GM23338 (cell line): ENCODE measurements at regions not wholly inside any gene's neighbourhood (a gene's known extent, or its start where the extent isn't known, plus 50 kb on each side); places are given as distances from the start of the nearest gene placed in this dataset.

Experiments used
- ATAC-seq: fragments of 200-7000 bp; cut with Tn5 transposase; 3 replicates; pipeline ENCODE4 v1.9.1; 2020
- DNase-seq: peaks from one replicate; pipeline ENCODE4 v3.0.0-alpha.2; 2015; ENCODE audit warnings: low spot score
- H2AFZ ChIP-seq: fragments of 200-600 bp; sonication (generic); 2 replicates; pipeline ENCODE4 v1.8.0; 2016; ENCODE audit warnings: antibody characterized with exemption, mild to moderate bottlenecking, moderate library complexity
- H3F3A ChIP-seq: fragments of 200-600 bp; sonication (generic); replicated peaks from 2 replicates; pipeline ENCODE4 v1.8.0; 2017; ENCODE audit warnings: antibody characterized with exemption, mixed run types, low read depth
- H3K27ac ChIP-seq: fragments of 200-600 bp; sonication (generic); 2 replicates; pipeline ENCODE4 v1.6.1; 2016; ENCODE audit warnings: low read depth
- H3K27me3 ChIP-seq: fragments of 200-600 bp; sonication (generic); 2 replicates; pipeline ENCODE4 v1.8.0; 2016; ENCODE audit warnings: mild to moderate bottlenecking, mixed run types, moderate library complexity; ENCODE audit not compliant: insufficient read depth
- H3K36me3 ChIP-seq: fragments of 200-600 bp; sonication (generic); 2 replicates; pipeline ENCODE4 v1.8.0; 2016; ENCODE audit warnings: mild to moderate bottlenecking; ENCODE audit not compliant: insufficient read depth
- H3K4me1 ChIP-seq: fragments of 200-600 bp; sonication (generic); 2 replicates; pipeline ENCODE4 v1.8.0; 2016; ENCODE audit warnings: mild to moderate bottlenecking, moderate library complexity; ENCODE audit not compliant: insufficient read depth
- H3K4me2 ChIP-seq: fragments of 200-600 bp; sonication (generic); 2 replicates; pipeline ENCODE4 v1.7.1; 2017; ENCODE audit warnings: mixed run types
- H3K4me3 ChIP-seq: fragments of 200-600 bp; sonication (generic); 2 replicates; pipeline ENCODE4 v1.6.1; 2016; ENCODE audit warnings: mixed run types
- H3K79me2 ChIP-seq: fragments of 200-600 bp; sonication (generic); replicated peaks from 2 replicates; pipeline ENCODE4 v1.8.0; 2017; ENCODE audit warnings: mild to moderate bottlenecking; ENCODE audit not compliant: insufficient read depth
- H3K9me2 ChIP-seq: fragments of 200-600 bp; sonication (generic); 2 replicates; pipeline ENCODE4 v1.8.0; 2017; ENCODE audit not compliant: insufficient read depth
- H4K20me1 ChIP-seq: fragments of 200-600 bp; sonication (generic); replicated peaks from 2 replicates; pipeline ENCODE4 v1.8.0; 2017; ENCODE audit warnings: mild to moderate bottlenecking; ENCODE audit not compliant: insufficient read depth
- H3K27ac Mint-ChIP-seq: 2 replicates; pipeline ENCODE4 v1.8.0; 2020; ENCODE audit warnings: inconsistent platforms, mild to moderate bottlenecking, moderate library complexity, mixed read lengths
- H3K27me3 Mint-ChIP-seq: 3 replicates; pipeline ENCODE4 v1.8.0; 2022; ENCODE audit warnings: low read depth, mild to moderate bottlenecking, moderate library complexity, mixed read lengths, inconsistent platforms; ENCODE audit not compliant: insufficient read depth, poor library complexity
- H3K36me3 Mint-ChIP-seq: 3 replicates; pipeline ENCODE4 v1.8.0; 2021; ENCODE audit warnings: low read depth, mild to moderate bottlenecking, inconsistent platforms, moderate library complexity, mixed read lengths
- H3K4me1 Mint-ChIP-seq: 3 replicates; pipeline ENCODE4 v1.8.0; 2020; ENCODE audit warnings: mild to moderate bottlenecking, inconsistent platforms, mixed read lengths
- H3K4me3 Mint-ChIP-seq: 3 replicates; pipeline ENCODE4 v1.8.0; 2021; ENCODE audit warnings: moderate library complexity, mild to moderate bottlenecking, inconsistent platforms, mixed read lengths
- H3K9me3 Mint-ChIP-seq: 3 replicates; pipeline ENCODE4 v1.8.0; 2020; ENCODE audit warnings: moderate library complexity, mild to moderate bottlenecking, inconsistent platforms, mixed read lengths
- CREB1 ChIP-seq: fragments of 250-450 bp; sonication (Bioruptor Pico); IDR thresholded peaks from 2 replicates; pipeline ENCODE4 v1.5.0; 2020; ENCODE audit warnings: low read depth, mild to moderate bottlenecking, moderate library complexity
- EZH2 ChIP-seq: fragments of 200-600 bp; sonication (generic); IDR thresholded peaks from one replicate; pipeline ENCODE4 v1.8.0; 2017; ENCODE audit warnings: antibody characterized with exemption, mild to moderate bottlenecking, low read depth; ENCODE audit not compliant: unreplicated experiment
- EZH2phosphoT487 ChIP-seq: fragments of 200-600 bp; sonication (generic); IDR thresholded peaks from one replicate; pipeline ENCODE4 v1.8.1; 2018; ENCODE audit warnings: antibody characterized with exemption; ENCODE audit not compliant: unreplicated experiment
- JUNB ChIP-seq: IDR thresholded peaks from one replicate; pipeline ENCODE4 v1.6.1; 2016; ENCODE audit warnings: antibody characterized with exemption; ENCODE audit not compliant: unreplicated experiment
- POLR2AphosphoS5 ChIP-seq: IDR thresholded peaks from 2 replicates; pipeline ENCODE4 v1.6.1; 2016; ENCODE audit warnings: antibody characterized with exemption, low read depth
- STAT1 ChIP-seq: IDR thresholded peaks from one replicate; pipeline ENCODE4 v1.6.1; 2016; ENCODE audit warnings: antibody characterized with exemption; ENCODE audit not compliant: unreplicated experiment
- ZNF114 ChIP-seq: fragments of 250-450 bp; sonication (Bioruptor Pico); IDR thresholded peaks from 2 replicates; pipeline ENCODE4 v1.5.0; 2020; ENCODE audit warnings: mild to moderate bottlenecking, moderate library complexity
- ZNF331 ChIP-seq: fragments of 250-450 bp; sonication (Bioruptor Pico); IDR thresholded peaks from 2 replicates; pipeline ENCODE4 v1.5.0; 2020; ENCODE audit warnings: low read depth, mild to moderate bottlenecking, moderate library complexity
- TF ChIP-seq, protein P1 (sequence below): IDR thresholded peaks from one replicate; pipeline ENCODE4 v1.6.1; 2018; ENCODE audit warnings: antibody characterized with exemption; ENCODE audit not compliant: unreplicated experiment
- TF ChIP-seq, protein P2 (sequence below): fragments of 250-450 bp; sonication (Bioruptor Pico); IDR thresholded peaks from 2 replicates; pipeline ENCODE4 v1.5.0; 2020; ENCODE audit warnings: mild to moderate bottlenecking, moderate library complexity
- TF ChIP-seq, protein P3 (sequence below), 2 experiments: fragments of 200-600 bp in 1 of 2; sonication (generic) in 1 of 2; conservative IDR thresholded peaks; 2 replicates each; pipeline versions ENCODE4 v1.5.1 to v1.6.1; 2016 to 2017; ENCODE audit warnings: antibody characterized with exemption in 2 of 2, low read depth in 2 of 2, mild to moderate bottlenecking in 2 of 2, moderate library complexity in 1 of 2
- TF ChIP-seq, protein P4 (sequence below): IDR thresholded peaks from 2 replicates; pipeline ENCODE4 v1.6.1; 2016; ENCODE audit warnings: antibody characterized with exemption

DNA sequence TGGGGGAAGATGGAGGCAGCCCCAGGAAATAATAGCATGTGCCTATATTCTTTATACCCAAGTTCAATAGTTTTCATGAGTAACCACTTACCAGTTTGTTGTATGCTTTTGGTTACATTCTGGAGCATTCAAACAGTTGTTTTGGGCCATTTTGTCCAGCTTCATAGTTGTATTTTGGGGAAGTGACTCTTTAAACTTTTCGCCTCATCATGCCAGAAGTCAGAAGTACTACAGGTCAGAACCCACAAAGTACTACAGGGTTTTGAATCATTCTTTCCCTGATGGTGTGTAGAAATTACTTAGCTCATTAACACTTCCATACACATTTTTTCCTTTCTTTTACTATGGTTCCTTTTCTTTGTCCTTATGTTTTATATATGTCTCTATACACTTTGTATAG, 210.6 kb downstream of the ARPP21 start:
- no peak overlapping the region for H3K4me3 Mint-ChIP-seq
- Histone ChIP-seq H3K9me2 (no peaks in the 10 kb centered on the region), H2AFZ (no peak overlapping the region), H4K20me1 (no peaks in the 10 kb centered on the region), H3K4me3 (no peak overlapping the region), H3K4me1 (no peaks in the 10 kb centered on the region), H3K4me2 (no peak overlapping the region), H3F3A (no peaks in the 10 kb centered on the region), H3K79me2 (no peaks in the 10 kb centered on the region), H3K36me3 (no peaks in the 10 kb centered on the region), H3K27ac (no peak overlapping the region), H3K27me3 (no peaks in the 10 kb centered on the region)
- H3K27me3 Mint-ChIP-seq: no peaks in the 10 kb centered on the region
- H3K4me1 Mint-ChIP-seq: no peaks in the 10 kb centered on the region
- ATAC-seq (no peak), DNase-seq (no peak)
- H3K36me3 Mint-ChIP-seq: no peaks in the 10 kb centered on the region
- no peak overlapping the region; the same call in 1 of the 2 replicates for H3K27ac Mint-ChIP-seq
- TF ChIP-seq, protein P1, sequence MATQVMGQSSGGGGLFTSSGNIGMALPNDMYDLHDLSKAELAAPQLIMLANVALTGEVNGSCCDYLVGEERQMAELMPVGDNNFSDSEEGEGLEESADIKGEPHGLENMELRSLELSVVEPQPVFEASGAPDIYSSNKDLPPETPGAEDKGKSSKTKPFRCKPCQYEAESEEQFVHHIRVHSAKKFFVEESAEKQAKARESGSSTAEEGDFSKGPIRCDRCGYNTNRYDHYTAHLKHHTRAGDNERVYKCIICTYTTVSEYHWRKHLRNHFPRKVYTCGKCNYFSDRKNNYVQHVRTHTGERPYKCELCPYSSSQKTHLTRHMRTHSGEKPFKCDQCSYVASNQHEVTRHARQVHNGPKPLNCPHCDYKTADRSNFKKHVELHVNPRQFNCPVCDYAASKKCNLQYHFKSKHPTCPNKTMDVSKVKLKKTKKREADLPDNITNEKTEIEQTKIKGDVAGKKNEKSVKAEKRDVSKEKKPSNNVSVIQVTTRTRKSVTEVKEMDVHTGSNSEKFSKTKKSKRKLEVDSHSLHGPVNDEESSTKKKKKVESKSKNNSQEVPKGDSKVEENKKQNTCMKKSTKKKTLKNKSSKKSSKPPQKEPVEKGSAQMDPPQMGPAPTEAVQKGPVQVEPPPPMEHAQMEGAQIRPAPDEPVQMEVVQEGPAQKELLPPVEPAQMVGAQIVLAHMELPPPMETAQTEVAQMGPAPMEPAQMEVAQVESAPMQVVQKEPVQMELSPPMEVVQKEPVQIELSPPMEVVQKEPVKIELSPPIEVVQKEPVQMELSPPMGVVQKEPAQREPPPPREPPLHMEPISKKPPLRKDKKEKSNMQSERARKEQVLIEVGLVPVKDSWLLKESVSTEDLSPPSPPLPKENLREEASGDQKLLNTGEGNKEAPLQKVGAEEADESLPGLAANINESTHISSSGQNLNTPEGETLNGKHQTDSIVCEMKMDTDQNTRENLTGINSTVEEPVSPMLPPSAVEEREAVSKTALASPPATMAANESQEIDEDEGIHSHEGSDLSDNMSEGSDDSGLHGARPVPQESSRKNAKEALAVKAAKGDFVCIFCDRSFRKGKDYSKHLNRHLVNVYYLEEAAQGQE: no peak
- no peak for TF ChIP-seq ZNF331 (CRISPR knock-in tag)
- TF ChIP-seq, protein P2, sequence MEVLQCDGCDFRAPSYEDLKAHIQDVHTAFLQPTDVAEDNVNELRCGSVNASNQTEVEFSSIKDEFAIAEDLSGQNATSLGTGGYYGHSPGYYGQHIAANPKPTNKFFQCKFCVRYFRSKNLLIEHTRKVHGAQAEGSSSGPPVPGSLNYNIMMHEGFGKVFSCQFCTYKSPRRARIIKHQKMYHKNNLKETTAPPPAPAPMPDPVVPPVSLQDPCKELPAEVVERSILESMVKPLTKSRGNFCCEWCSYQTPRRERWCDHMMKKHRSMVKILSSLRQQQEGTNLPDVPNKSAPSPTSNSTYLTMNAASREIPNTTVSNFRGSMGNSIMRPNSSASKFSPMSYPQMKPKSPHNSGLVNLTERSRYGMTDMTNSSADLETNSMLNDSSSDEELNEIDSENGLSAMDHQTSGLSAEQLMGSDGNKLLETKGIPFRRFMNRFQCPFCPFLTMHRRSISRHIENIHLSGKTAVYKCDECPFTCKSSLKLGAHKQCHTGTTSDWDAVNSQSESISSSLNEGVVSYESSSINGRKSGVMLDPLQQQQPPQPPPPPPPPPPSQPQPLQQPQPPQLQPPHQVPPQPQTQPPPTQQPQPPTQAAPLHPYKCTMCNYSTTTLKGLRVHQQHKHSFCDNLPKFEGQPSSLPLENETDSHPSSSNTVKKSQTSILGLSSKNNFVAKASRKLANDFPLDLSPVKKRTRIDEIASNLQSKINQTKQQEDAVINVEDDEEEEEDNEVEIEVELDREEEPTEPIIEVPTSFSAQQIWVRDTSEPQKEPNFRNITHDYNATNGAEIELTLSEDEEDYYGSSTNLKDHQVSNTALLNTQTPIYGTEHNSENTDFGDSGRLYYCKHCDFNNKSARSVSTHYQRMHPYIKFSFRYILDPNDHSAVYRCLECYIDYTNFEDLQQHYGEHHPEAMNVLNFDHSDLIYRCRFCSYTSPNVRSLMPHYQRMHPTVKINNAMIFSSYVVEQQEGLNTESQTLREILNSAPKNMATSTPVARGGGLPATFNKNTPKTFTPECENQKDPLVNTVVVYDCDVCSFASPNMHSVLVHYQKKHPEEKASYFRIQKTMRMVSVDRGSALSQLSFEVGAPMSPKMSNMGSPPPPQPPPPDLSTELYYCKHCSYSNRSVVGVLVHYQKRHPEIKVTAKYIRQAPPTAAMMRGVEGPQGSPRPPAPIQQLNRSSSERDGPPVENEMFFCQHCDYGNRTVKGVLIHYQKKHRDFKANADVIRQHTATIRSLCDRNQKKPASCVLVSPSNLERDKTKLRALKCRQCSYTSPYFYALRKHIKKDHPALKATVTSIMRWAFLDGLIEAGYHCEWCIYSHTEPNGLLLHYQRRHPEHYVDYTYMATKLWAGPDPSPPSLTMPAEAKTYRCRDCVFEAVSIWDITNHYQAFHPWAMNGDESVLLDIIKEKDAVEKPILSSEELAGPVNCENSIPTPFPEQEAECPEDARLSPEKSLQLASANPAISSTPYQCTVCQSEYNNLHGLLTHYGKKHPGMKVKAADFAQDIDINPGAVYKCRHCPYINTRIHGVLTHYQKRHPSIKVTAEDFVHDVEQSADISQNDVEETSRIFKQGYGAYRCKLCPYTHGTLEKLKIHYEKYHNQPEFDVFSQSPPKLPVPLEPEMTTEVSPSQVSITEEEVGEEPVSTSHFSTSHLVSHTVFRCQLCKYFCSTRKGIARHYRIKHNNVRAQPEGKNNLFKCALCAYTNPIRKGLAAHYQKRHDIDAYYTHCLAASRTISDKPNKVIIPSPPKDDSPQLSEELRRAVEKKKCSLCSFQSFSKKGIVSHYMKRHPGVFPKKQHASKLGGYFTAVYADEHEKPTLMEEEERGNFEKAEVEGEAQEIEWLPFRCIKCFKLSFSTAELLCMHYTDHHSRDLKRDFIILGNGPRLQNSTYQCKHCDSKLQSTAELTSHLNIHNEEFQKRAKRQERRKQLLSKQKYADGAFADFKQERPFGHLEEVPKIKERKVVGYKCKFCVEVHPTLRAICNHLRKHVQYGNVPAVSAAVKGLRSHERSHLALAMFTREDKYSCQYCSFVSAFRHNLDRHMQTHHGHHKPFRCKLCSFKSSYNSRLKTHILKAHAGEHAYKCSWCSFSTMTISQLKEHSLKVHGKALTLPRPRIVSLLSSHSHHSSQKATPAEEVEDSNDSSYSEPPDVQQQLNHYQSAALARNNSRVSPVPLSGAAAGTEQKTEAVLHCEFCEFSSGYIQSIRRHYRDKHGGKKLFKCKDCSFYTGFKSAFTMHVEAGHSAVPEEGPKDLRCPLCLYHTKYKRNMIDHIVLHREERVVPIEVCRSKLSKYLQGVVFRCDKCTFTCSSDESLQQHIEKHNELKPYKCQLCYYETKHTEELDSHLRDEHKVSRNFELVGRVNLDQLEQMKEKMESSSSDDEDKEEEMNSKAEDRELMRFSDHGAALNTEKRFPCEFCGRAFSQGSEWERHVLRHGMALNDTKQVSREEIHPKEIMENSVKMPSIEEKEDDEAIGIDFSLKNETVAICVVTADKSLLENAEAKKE (CRISPR knock-in tag): no peak
- TF ChIP-seq, protein P3, sequence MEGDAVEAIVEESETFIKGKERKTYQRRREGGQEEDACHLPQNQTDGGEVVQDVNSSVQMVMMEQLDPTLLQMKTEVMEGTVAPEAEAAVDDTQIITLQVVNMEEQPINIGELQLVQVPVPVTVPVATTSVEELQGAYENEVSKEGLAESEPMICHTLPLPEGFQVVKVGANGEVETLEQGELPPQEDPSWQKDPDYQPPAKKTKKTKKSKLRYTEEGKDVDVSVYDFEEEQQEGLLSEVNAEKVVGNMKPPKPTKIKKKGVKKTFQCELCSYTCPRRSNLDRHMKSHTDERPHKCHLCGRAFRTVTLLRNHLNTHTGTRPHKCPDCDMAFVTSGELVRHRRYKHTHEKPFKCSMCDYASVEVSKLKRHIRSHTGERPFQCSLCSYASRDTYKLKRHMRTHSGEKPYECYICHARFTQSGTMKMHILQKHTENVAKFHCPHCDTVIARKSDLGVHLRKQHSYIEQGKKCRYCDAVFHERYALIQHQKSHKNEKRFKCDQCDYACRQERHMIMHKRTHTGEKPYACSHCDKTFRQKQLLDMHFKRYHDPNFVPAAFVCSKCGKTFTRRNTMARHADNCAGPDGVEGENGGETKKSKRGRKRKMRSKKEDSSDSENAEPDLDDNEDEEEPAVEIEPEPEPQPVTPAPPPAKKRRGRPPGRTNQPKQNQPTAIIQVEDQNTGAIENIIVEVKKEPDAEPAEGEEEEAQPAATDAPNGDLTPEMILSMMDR (conservative IDR thresholded peaks at IDR 0.05; ENCODE audit: low read depth in 2 of 2): no peak
- no peak for TF ChIP-seq ZNF114 (CRISPR knock-in tag)
- TF ChIP-seq, protein P4, sequence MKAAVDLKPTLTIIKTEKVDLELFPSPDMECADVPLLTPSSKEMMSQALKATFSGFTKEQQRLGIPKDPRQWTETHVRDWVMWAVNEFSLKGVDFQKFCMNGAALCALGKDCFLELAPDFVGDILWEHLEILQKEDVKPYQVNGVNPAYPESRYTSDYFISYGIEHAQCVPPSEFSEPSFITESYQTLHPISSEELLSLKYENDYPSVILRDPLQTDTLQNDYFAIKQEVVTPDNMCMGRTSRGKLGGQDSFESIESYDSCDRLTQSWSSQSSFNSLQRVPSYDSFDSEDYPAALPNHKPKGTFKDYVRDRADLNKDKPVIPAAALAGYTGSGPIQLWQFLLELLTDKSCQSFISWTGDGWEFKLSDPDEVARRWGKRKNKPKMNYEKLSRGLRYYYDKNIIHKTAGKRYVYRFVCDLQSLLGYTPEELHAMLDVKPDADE: no peak
- TF ChIP-seq STAT1: no peak
- TF ChIP-seq CREB1 (CRISPR knock-in tag): no peak
- no peak for TF ChIP-seq EZH2phosphoT487
- TF ChIP-seq POLR2AphosphoS5: no peak
- TF ChIP-seq EZH2: no peak
- TF ChIP-seq JUNB: no peak
- no peaks in the 10 kb centered on the region for H3K9me3 Mint-ChIP-seq
